Calu3 (cell line): ENCODE measurements at regions not wholly inside any gene's neighbourhood (a gene's known extent, or its start where the extent isn't known, plus 50 kb on each side); places are given as distances from the start of the nearest gene placed in this dataset.

ENCODE experiments used
- BruUV-seq: library from RNA; stranded (reverse); fragments of 400-500 nt; replicated peaks from 2 replicates; lab custom pipeline; 2021; lab: Mats Ljungman, UMichigan
- CTCF ChIA-PET: fragments of 300-600 bp; sonication (Branson Sonifier 250); formaldehyde crosslinking; loops from one replicate; lab custom pipeline; 2022; ENCODE audit warnings: antibody characterized with exemption; lab: Charles Lee
- DNase-seq: peaks from one replicate; pipeline ENCODE4 v3.0.0; 2022
- H3K27ac Mint-ChIP-seq: one replicate; pipeline ENCODE4 v1.8.0; 2022; ENCODE audit warnings: mixed read lengths; ENCODE audit not compliant: unreplicated experiment
- H3K27me3 Mint-ChIP-seq: one replicate; pipeline ENCODE4 v1.8.0; 2022; ENCODE audit warnings: mixed read lengths; ENCODE audit not compliant: unreplicated experiment
- H3K36me3 Mint-ChIP-seq: one replicate; pipeline ENCODE4 v1.8.0; 2022; ENCODE audit warnings: mild to moderate bottlenecking, moderate library complexity, mixed read lengths; ENCODE audit not compliant: insufficient read depth, unreplicated experiment
- H3K4me1 Mint-ChIP-seq: one replicate; pipeline ENCODE4 v1.8.0; 2022; ENCODE audit warnings: mild to moderate bottlenecking, low read depth, mixed read lengths; ENCODE audit not compliant: unreplicated experiment
- H3K4me3 Mint-ChIP-seq: one replicate; pipeline ENCODE4 v1.8.0; 2022; ENCODE audit warnings: mild to moderate bottlenecking, low read depth, moderate library complexity, mixed read lengths; ENCODE audit not compliant: unreplicated experiment
- H3K9me3 Mint-ChIP-seq: one replicate; pipeline ENCODE4 v1.8.0; 2022; ENCODE audit warnings: low read depth, mixed read lengths; ENCODE audit not compliant: unreplicated experiment
- intact Hi-C: fragments of 100-400 bp; cut with micrococcal nuclease; formaldehyde crosslinking; loops from one replicate; pipeline ENCODE4 v1.10.0; 2022; ENCODE audit not compliant: unreplicated experiment
- TF ChIP-seq, protein P1 (sequence below): fragments of 200-600 bp; IDR thresholded peaks from one replicate; pipeline ENCODE4 v1.8.0; 2022; ENCODE audit warnings: antibody characterized with exemption; ENCODE audit not compliant: unreplicated experiment

DNA sequence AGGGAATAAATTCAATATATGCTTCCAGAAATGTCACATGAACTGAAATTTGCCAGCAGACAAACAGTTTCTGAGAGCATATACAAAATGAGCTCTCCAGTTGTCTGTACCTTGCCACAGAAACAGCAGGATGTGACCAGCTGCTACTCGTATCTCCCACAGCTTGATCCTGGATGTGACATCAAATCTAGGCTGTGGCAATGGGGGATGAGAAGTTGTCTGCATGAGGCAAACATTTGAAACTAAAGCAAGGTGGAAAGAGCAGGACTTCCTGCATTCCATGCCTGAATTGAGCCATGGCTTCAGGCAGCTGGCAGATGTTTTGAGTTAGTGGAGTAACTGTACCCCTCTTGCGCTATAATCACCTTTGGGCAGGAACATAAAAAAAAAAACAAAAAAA is 1724.0 kb downstream of the RPA4 start:
- no peak overlapping the region for H3K4me3 Mint-ChIP-seq
- TF ChIP-seq, protein P1, sequence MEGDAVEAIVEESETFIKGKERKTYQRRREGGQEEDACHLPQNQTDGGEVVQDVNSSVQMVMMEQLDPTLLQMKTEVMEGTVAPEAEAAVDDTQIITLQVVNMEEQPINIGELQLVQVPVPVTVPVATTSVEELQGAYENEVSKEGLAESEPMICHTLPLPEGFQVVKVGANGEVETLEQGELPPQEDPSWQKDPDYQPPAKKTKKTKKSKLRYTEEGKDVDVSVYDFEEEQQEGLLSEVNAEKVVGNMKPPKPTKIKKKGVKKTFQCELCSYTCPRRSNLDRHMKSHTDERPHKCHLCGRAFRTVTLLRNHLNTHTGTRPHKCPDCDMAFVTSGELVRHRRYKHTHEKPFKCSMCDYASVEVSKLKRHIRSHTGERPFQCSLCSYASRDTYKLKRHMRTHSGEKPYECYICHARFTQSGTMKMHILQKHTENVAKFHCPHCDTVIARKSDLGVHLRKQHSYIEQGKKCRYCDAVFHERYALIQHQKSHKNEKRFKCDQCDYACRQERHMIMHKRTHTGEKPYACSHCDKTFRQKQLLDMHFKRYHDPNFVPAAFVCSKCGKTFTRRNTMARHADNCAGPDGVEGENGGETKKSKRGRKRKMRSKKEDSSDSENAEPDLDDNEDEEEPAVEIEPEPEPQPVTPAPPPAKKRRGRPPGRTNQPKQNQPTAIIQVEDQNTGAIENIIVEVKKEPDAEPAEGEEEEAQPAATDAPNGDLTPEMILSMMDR = no peak
- intact Hi-C loops = no loop called here
- BruUV-seq = no TSS peak
- peaks cover 1% of the 10 kb centered on the region for H3K9me3 Mint-ChIP-seq
- H3K36me3 Mint-ChIP-seq = no peaks in the 10 kb centered on the region
- CTCF ChIA-PET = no interaction called here
- no peaks in the 10 kb centered on the region for H3K4me1 Mint-ChIP-seq
- H3K27ac Mint-ChIP-seq = no peak overlapping the region
- H3K27me3 Mint-ChIP-seq = no peaks in the 10 kb centered on the region
- DNase-seq = no peak

DNA sequence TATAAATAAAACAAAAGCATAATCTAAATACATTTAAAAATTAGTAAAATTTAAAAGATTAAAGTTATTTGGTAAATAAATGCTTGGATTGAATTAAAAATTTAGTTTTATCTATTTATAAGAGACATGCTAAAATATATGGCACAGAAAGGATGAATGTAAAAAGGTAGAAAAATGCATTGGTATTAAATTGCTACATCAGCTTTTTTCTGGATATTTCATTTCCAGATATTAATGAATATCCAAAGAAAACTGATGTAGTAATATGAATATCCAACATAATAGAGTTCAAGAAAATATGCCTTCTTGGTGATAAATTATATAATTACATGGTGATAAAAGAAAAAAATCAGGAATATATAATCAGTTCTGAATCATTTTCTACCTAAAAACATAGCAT is 1743.9 kb downstream of the RPA4 start:
- CTCF ChIA-PET = no interaction called here
- H3K9me3 Mint-ChIP-seq = no peaks in the 10 kb centered on the region
- H3K27me3 Mint-ChIP-seq = no peaks in the 10 kb centered on the region
- no peaks in the 10 kb centered on the region for H3K4me1 Mint-ChIP-seq
- no peaks in the 10 kb centered on the region for H3K36me3 Mint-ChIP-seq
- intact Hi-C loops = no loop called here
- TF ChIP-seq, protein P1 = no peak
- no peak overlapping the region for H3K27ac Mint-ChIP-seq
- DNase-seq = no peak
- no TSS peak for BruUV-seq
- no peak overlapping the region for H3K4me3 Mint-ChIP-seq

- CTCF ChIA-PET = no interaction called here
- no peak overlapping the region for H3K4me3 Mint-ChIP-seq
- no peak overlapping the region for H3K27ac Mint-ChIP-seq
- peaks cover 3% of the 10 kb centered on the region for H3K9me3 Mint-ChIP-seq
- no peaks in the 10 kb centered on the region for H3K27me3 Mint-ChIP-seq
- intact Hi-C loops = no loop called here
- BruUV-seq = no TSS peak
- no peak for DNase-seq
- TF ChIP-seq, protein P1 = no peak
- no peaks in the 10 kb centered on the region for H3K4me1 Mint-ChIP-seq
- no peaks in the 10 kb centered on the region for H3K36me3 Mint-ChIP-seq
These were observed 1753.7 kb downstream of the RPA4 start for GRCh38 chrX:98637451-98637850.

DNA sequence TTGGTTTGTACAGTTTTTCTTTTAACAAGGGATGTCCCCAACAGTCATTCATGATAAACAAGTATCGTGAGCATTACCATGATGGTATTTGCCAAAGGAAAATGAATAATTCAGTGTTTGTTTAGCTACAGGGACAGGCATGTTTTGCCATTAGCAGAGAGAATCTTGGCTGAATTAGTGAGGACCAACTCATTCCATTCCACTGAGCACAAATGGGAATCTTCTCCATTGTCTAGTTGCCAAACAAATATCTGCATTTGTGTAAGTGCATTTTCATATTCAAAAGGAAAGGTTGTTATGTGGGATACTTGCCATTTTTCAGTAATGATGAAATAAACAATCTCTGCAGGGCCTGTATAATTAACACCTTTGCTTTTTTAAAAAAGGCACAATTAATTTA is 1762.6 kb downstream of the RPA4 start:
- DNase-seq = no peak
- CTCF ChIA-PET = no interaction called here
- TF ChIP-seq, protein P1 = no peak
- no peak overlapping the region for H3K4me3 Mint-ChIP-seq
- no TSS peak for BruUV-seq
- intact Hi-C loops = no loop called here
- no peaks in the 10 kb centered on the region for H3K27me3 Mint-ChIP-seq
- no peaks in the 10 kb centered on the region for H3K4me1 Mint-ChIP-seq
- no peaks in the 10 kb centered on the region for H3K36me3 Mint-ChIP-seq
- H3K27ac Mint-ChIP-seq = no peak overlapping the region
- no peaks in the 10 kb centered on the region for H3K9me3 Mint-ChIP-seq
